Muscle layer of duodenum (tissue), 2 donors: ENCODE measurements at regions not wholly inside any gene's neighbourhood (a gene's known extent, or its start where the extent isn't known, plus 50 kb on each side); places are given as distances from the start of the nearest gene placed in this dataset.
"Not testable (repeated sequence)": the region's sequence is repeated elsewhere in the genome, so short reads cannot be mapped to it uniquely, and the experiment has no call there.

Experiments used
- H3K27ac ChIP-seq: one replicate; pipeline ENCODE4 v1.7.0; 2013; ENCODE audit warnings: mild to moderate bottlenecking, low read length
- H3K27me3 ChIP-seq: one replicate; pipeline ENCODE4 v1.7.0; 2013; ENCODE audit warnings: low read depth, mild to moderate bottlenecking, control low read depth, low read length
- H3K36me3 ChIP-seq, 2 donors: one replicate each; pipeline ENCODE4 v1.7.0; 2013; ENCODE audit warnings: low read length in 2 of 2, control low read depth in 1 of 2, mild to moderate bottlenecking in 1 of 2; ENCODE audit not compliant: insufficient read depth in 2 of 2, control insufficient read depth in 1 of 2
- H3K4me1 ChIP-seq, 2 donors: one replicate each; pipeline ENCODE4 v1.7.0; 2013; ENCODE audit warnings: low read length in 2 of 2, mild to moderate bottlenecking in 2 of 2, control low read depth in 1 of 2, moderate library complexity in 1 of 2; ENCODE audit not compliant: insufficient read depth in 2 of 2, control insufficient read depth in 1 of 2
- H3K4me3 ChIP-seq, 2 donors: one replicate each; pipeline ENCODE4 v1.7.0; 2013; ENCODE audit warnings: low read length in 2 of 2, low read depth in 1 of 2, mild to moderate bottlenecking in 1 of 2
- H3K9me3 ChIP-seq, 2 donors: one replicate each; pipeline ENCODE4 v1.7.0; 2013; ENCODE audit warnings: low read length in 2 of 2, control low read depth in 1 of 2, mild to moderate bottlenecking in 1 of 2; ENCODE audit not compliant: control insufficient read depth in 1 of 2
- donor health status: healthy.

- H3K4me1 ChIP-seq, H3K27me3 ChIP-seq, H3K9me3 ChIP-seq, H3K4me3 ChIP-seq, H3K36me3 ChIP-seq, H3K27ac ChIP-seq: not testable (repeated sequence)
Measured at GRCh38 chr5:62232218-62232617, 73.8 kb upstream of the KIF2A start.

DNA sequence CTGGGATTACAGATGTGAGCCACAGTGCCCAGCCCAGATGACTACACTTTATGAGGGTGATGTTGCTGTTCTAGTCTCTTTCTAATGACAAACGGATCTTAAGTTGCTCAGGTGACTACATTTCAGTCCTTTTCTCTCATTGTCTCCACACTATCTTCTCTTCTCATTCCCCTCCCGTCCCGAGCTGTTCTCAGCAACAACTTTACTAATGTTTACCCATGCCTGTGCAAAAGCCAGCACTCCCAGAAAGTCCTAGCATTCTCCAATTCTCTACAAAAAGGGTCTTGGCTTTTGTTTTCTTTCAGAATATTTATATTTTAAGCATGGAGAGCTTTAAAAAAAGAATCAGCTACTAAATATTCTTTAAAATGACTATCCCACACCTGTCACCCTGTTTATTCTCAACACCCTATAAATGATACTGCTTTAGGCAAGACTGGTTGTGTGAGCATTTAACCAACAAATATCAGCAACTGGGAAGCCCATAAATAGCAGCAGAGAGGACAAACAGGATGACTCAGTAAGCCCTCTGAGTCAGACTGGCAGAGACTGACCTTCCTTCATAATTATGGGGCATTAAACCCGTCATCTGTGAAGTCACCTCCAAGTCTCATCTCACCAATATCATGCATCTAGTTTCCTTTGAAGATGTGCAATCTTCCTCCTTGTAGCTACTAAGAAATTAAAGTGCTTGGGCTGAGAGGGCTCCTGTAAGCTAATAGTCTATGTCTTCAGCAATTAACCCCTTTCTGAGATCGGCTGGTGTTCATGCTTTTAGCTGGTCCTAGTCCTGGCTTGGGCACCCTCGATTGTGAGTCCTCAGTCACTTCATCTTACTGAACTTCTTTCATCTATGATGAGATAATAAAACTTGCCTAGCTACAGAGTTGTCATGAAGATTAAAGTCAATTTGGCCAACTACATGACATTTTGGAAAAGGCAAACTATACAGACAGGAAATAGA lies 72.6 kb upstream of the KIF2A start:
- H3K9me3 ChIP-seq, H3K4me1 ChIP-seq, H3K27ac ChIP-seq, H3K27me3 ChIP-seq, H3K4me3 ChIP-seq, H3K36me3 ChIP-seq: not testable (repeated sequence)

GRCh38 chr5:62236593-62236992 lies 69.4 kb upstream of the KIF2A start:
- H3K27ac ChIP-seq, H3K4me3 ChIP-seq, H3K4me1 ChIP-seq, H3K36me3 ChIP-seq, H3K9me3 ChIP-seq, H3K27me3 ChIP-seq: not testable (repeated sequence)

DNA sequence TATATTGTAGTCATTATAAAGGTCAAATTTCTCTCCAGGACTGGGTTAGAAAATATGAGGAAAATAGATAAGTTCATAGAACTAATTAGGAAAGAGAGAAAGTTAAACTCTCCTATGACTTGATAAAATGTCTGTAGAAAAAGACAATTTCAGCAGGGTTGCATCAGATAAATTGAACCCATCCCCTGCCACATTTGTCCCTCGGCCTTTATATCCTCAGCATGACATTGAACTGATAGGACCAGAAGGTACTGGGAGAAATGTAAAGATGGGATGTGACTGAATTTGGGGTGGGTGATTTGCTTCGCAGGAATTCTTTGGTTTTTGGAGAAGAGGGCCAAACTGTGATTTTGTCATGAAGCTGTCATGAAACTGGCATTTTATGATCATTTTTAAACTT lies 68.1 kb upstream of the KIF2A start:
- H3K4me3 ChIP-seq, H3K27ac ChIP-seq, H3K9me3 ChIP-seq, H3K36me3 ChIP-seq, H3K4me1 ChIP-seq, H3K27me3 ChIP-seq: not testable (repeated sequence)

GRCh38 chr5:62238584-62238983 lies 67.4 kb upstream of the KIF2A start:
- not testable (repeated sequence) for H3K27ac ChIP-seq, H3K27me3 ChIP-seq, H3K9me3 ChIP-seq, H3K36me3 ChIP-seq, H3K4me1 ChIP-seq, H3K4me3 ChIP-seq

GRCh38 chr5:62240494-62240893 lies 65.5 kb upstream of the KIF2A start:
- H3K4me3 ChIP-seq, H3K4me1 ChIP-seq, H3K27me3 ChIP-seq, H3K9me3 ChIP-seq, H3K36me3 ChIP-seq, H3K27ac ChIP-seq: not testable (repeated sequence)

- not testable (repeated sequence) for H3K4me1 ChIP-seq, H3K36me3 ChIP-seq, H3K27me3 ChIP-seq, H3K4me3 ChIP-seq, H3K9me3 ChIP-seq, H3K27ac ChIP-seq
Measured at GRCh38 chr5:62242000-62242399, 64.0 kb upstream of the KIF2A start.

- not testable (repeated sequence) for H3K27me3 ChIP-seq, H3K4me1 ChIP-seq, H3K27ac ChIP-seq, H3K4me3 ChIP-seq, H3K9me3 ChIP-seq, H3K36me3 ChIP-seq
Measured at GRCh38 chr5:62243046-62243445, 63.0 kb upstream of the KIF2A start.

- H3K27ac ChIP-seq, H3K4me1 ChIP-seq, H3K4me3 ChIP-seq, H3K9me3 ChIP-seq, H3K36me3 ChIP-seq, H3K27me3 ChIP-seq: not testable (repeated sequence)
Measured at GRCh38 chr5:62248192-62248591, 57.8 kb upstream of the KIF2A start.

- H3K4me1 ChIP-seq, H3K4me3 ChIP-seq, H3K36me3 ChIP-seq, H3K27me3 ChIP-seq, H3K27ac ChIP-seq, H3K9me3 ChIP-seq: not testable (repeated sequence)
Measured at GRCh38 chr5:62250085-62250484, 55.9 kb upstream of the KIF2A start.

- H3K27ac ChIP-seq, H3K9me3 ChIP-seq, H3K27me3 ChIP-seq, H3K4me1 ChIP-seq, H3K36me3 ChIP-seq, H3K4me3 ChIP-seq: not testable (repeated sequence)
Measured at GRCh38 chr5:62250919-62251318, 55.1 kb upstream of the KIF2A start.

- H3K4me1 ChIP-seq, H3K4me3 ChIP-seq, H3K36me3 ChIP-seq, H3K9me3 ChIP-seq, H3K27ac ChIP-seq, H3K27me3 ChIP-seq: not testable (repeated sequence)
Measured at GRCh38 chr5:62252519-62252918, 53.5 kb upstream of the KIF2A start.
